ENCODE measurements at regions not wholly inside any gene's neighbourhood (a gene's known extent, or its start where the extent isn't known, plus 50 kb on each side); places are given as distances from the start of the nearest gene placed in this dataset.

GRCh38 chr13:70275841-70276240 is 167.6 kb upstream of the KLHL1 start:
- Histone ChIP-seq H3K36me3 (ENCODE audit: control insufficient read depth in 2 of 2, extremely low read depth in 1 of 2, insufficient read depth in 1 of 2, low read length in 1 of 2) (no peaks in the 10 kb centered on the region), H3K27me3 (replicated peaks in 1 of 2; ENCODE audit: control insufficient read depth in 2 of 2, extremely low read depth in 1 of 2, insufficient read depth in 2 of 2, low read length in 1 of 2) (no peaks in the 10 kb centered on the region), H3K9me3 (no peaks in the 10 kb centered on the region), H3K27ac (ENCODE audit: low read length) (no peak overlapping the region), H3K4me3 (ENCODE audit: control insufficient read depth in 1 of 2, extremely low read depth in 1 of 2, low read length in 1 of 2) (no peak overlapping the region), H3K4me1 (ENCODE audit: control insufficient read depth in 1 of 2, extremely low read depth in 1 of 2, insufficient read depth in 2 of 2, low read length in 2 of 2) (no peaks in the 10 kb centered on the region)
- ATAC-seq (replicated peaks in 1 of 4) (no peak), DNase-seq (no peak)
- peaks cover 10 to 14% (median 12%) of the 10 kb centered on the region in 3 donors for H3K9me3 Mint-ChIP-seq
- no peaks in the 10 kb centered on the region for H3K36me3 Mint-ChIP-seq
- ChIA-PET POLR2A (no interaction called here), CTCF (no interaction called here)
- no peaks in the 10 kb centered on the region for H3K4me1 Mint-ChIP-seq
- H3K4me3 Mint-ChIP-seq: no peak overlapping the region
- no peaks in the 10 kb centered on the region for H3K27me3 Mint-ChIP-seq
- no CpG with 5 or more reads among the region's 1 CpG for WGBS (ENCODE audit: insufficient coverage)
- H3K27ac Mint-ChIP-seq: no peak overlapping the region

GRCh38 chr13:70255406-70255991 is 147.2 kb upstream of the KLHL1 start:
- POLR2A ChIA-PET: no interaction called here
- CTCF ChIA-PET: no interaction called here
- H3K4me1 ChIP-seq (ENCODE audit: control insufficient read depth in 1 of 2, extremely low read depth in 1 of 2, insufficient read depth in 2 of 2, low read length in 2 of 2): no peaks in the 10 kb centered on the region
- Mint-ChIP-seq H3K4me3 (no peak overlapping the region), H3K4me1 (no peaks in the 10 kb centered on the region), H3K36me3 (no peaks in the 10 kb centered on the region), H3K27me3 (no peaks in the 10 kb centered on the region), H3K9me3 (peaks cover 7 to 17% (median 14%) of the 10 kb centered on the region in 3 donors), H3K27ac (no peak overlapping the region)
- no peak overlapping the region for H3K27ac ChIP-seq (ENCODE audit: low read length)
- DNase-seq (no peak), ATAC-seq (replicated peaks in 1 of 4) (no peak)
- no peaks in the 10 kb centered on the region for H3K36me3 ChIP-seq (ENCODE audit: control insufficient read depth in 2 of 2, extremely low read depth in 1 of 2, insufficient read depth in 1 of 2, low read length in 1 of 2)
- no peaks in the 10 kb centered on the region for H3K9me3 ChIP-seq
- no peak overlapping the region for H3K4me3 ChIP-seq (ENCODE audit: control insufficient read depth in 1 of 2, extremely low read depth in 1 of 2, low read length in 1 of 2)
- 92% methylated on average over 21 of the region's 22 CpGs for WGBS (ENCODE audit: insufficient coverage)
- H3K27me3 ChIP-seq (replicated peaks in 1 of 2; ENCODE audit: control insufficient read depth in 2 of 2, extremely low read depth in 1 of 2, insufficient read depth in 2 of 2, low read length in 1 of 2): no peaks in the 10 kb centered on the region

- no peaks in the 10 kb centered on the region for H3K36me3 ChIP-seq (ENCODE audit: control insufficient read depth in 2 of 2, extremely low read depth in 1 of 2, insufficient read depth in 1 of 2, low read length in 1 of 2)
- no peak for ATAC-seq (replicated peaks in 1 of 4)
- no CpG with 5 or more reads among the region's 1 CpG for WGBS (ENCODE audit: insufficient coverage)
- H3K9me3 ChIP-seq: no peaks in the 10 kb centered on the region
- no peaks in the 10 kb centered on the region for H3K27me3 ChIP-seq (replicated peaks in 1 of 2; ENCODE audit: control insufficient read depth in 2 of 2, extremely low read depth in 1 of 2, insufficient read depth in 2 of 2, low read length in 1 of 2)
- ChIA-PET CTCF (no interaction called here), POLR2A (no interaction called here)
- H3K4me3 ChIP-seq (ENCODE audit: control insufficient read depth in 1 of 2, extremely low read depth in 1 of 2, low read length in 1 of 2): no peak overlapping the region
- Mint-ChIP-seq H3K9me3 (peaks cover 13 to 23% (median 17%) of the 10 kb centered on the region in 3 donors), H3K27ac (no peak overlapping the region), H3K36me3 (no peaks in the 10 kb centered on the region), H3K4me1 (no peaks in the 10 kb centered on the region), H3K27me3 (no peaks in the 10 kb centered on the region), H3K4me3 (no peak overlapping the region)
- no peak for DNase-seq
- no peaks in the 10 kb centered on the region for H3K4me1 ChIP-seq (ENCODE audit: control insufficient read depth in 1 of 2, extremely low read depth in 1 of 2, insufficient read depth in 2 of 2, low read length in 2 of 2)
- H3K27ac ChIP-seq (ENCODE audit: low read length): no peak overlapping the region
These were observed 145.6 kb upstream of the KLHL1 start for GRCh38 chr13:70253834-70254233.

GRCh38 chr13:70253411-70253810 is 145.2 kb upstream of the KLHL1 start:
- Mint-ChIP-seq H3K27ac (no peak overlapping the region), H3K4me1 (no peaks in the 10 kb centered on the region), H3K36me3 (no peaks in the 10 kb centered on the region), H3K27me3 (no peaks in the 10 kb centered on the region), H3K9me3 (peaks cover 13 to 24% (median 19%) of the 10 kb centered on the region in 3 donors), H3K4me3 (no peak overlapping the region)
- Histone ChIP-seq H3K4me3 (ENCODE audit: control insufficient read depth in 1 of 2, extremely low read depth in 1 of 2, low read length in 1 of 2) (no peak overlapping the region), H3K36me3 (ENCODE audit: control insufficient read depth in 2 of 2, extremely low read depth in 1 of 2, insufficient read depth in 1 of 2, low read length in 1 of 2) (no peaks in the 10 kb centered on the region), H3K27me3 (replicated peaks in 1 of 2; ENCODE audit: control insufficient read depth in 2 of 2, extremely low read depth in 1 of 2, insufficient read depth in 2 of 2, low read length in 1 of 2) (no peaks in the 10 kb centered on the region), H3K9me3 (no peaks in the 10 kb centered on the region), H3K4me1 (ENCODE audit: control insufficient read depth in 1 of 2, extremely low read depth in 1 of 2, insufficient read depth in 2 of 2, low read length in 2 of 2) (no peaks in the 10 kb centered on the region), H3K27ac (ENCODE audit: low read length) (no peak overlapping the region)
- ATAC-seq (replicated peaks in 1 of 4) (no peak), DNase-seq (no peak)
- no CpG with 5 or more reads among the region's 2 CpGs for WGBS (ENCODE audit: insufficient coverage)
- CTCF ChIA-PET: no interaction called here
- POLR2A ChIA-PET: no interaction called here

- Mint-ChIP-seq H3K27me3 (no peaks in the 10 kb centered on the region), H3K4me3 (no peak overlapping the region), H3K36me3 (no peaks in the 10 kb centered on the region), H3K9me3 (peaks cover 10 to 21% (median 17%) of the 10 kb centered on the region in 3 donors), H3K4me1 (no peaks in the 10 kb centered on the region), H3K27ac (no peak overlapping the region)
- CTCF ChIA-PET: no interaction called here
- Histone ChIP-seq H3K9me3 (no peaks in the 10 kb centered on the region), H3K36me3 (ENCODE audit: control insufficient read depth in 2 of 2, extremely low read depth in 1 of 2, insufficient read depth in 1 of 2, low read length in 1 of 2) (no peaks in the 10 kb centered on the region), H3K27me3 (replicated peaks in 1 of 2; ENCODE audit: control insufficient read depth in 2 of 2, extremely low read depth in 1 of 2, insufficient read depth in 2 of 2, low read length in 1 of 2) (no peaks in the 10 kb centered on the region), H3K27ac (ENCODE audit: low read length) (no peak overlapping the region), H3K4me1 (ENCODE audit: control insufficient read depth in 1 of 2, extremely low read depth in 1 of 2, insufficient read depth in 2 of 2, low read length in 2 of 2) (no peaks in the 10 kb centered on the region), H3K4me3 (ENCODE audit: control insufficient read depth in 1 of 2, extremely low read depth in 1 of 2, low read length in 1 of 2) (no peak overlapping the region)
- ATAC-seq (replicated peaks in 1 of 4) (no peak), DNase-seq (no peak)
- POLR2A ChIA-PET: no interaction called here
- 90% methylated on average over 3 of the region's 8 CpGs for WGBS (ENCODE audit: insufficient coverage)
These were observed 141.2 kb upstream of the KLHL1 start for GRCh38 chr13:70249332-70250064.

GRCh38 chr13:70237131-70237530 is 128.9 kb upstream of the KLHL1 start:
- no peaks in the 10 kb centered on the region for H3K36me3 ChIP-seq (ENCODE audit: control insufficient read depth in 2 of 2, extremely low read depth in 1 of 2, insufficient read depth in 1 of 2, low read length in 1 of 2)
- H3K4me3 Mint-ChIP-seq: no peak overlapping the region
- H3K9me3 Mint-ChIP-seq: peaks cover 0 to 17% (median 12%) of the 10 kb centered on the region in 3 donors
- no peaks in the 10 kb centered on the region for H3K9me3 ChIP-seq
- no peak for ATAC-seq (replicated peaks in 1 of 4)
- CTCF ChIA-PET: interaction anchor here in 1 of 2 donors (0.7 kb wide), 1 partner anchor 192 kb away, joined by 6 read pairs; no protein-coding TSS in a partner anchor
- no peak overlapping the region for H3K27ac Mint-ChIP-seq
- H3K4me1 ChIP-seq (ENCODE audit: control insufficient read depth in 1 of 2, extremely low read depth in 1 of 2, insufficient read depth in 2 of 2, low read length in 2 of 2): no peaks in the 10 kb centered on the region
- H3K4me3 ChIP-seq (ENCODE audit: control insufficient read depth in 1 of 2, extremely low read depth in 1 of 2, low read length in 1 of 2): no peak overlapping the region
- H3K4me1 Mint-ChIP-seq: no peaks in the 10 kb centered on the region
- no peaks in the 10 kb centered on the region for H3K36me3 Mint-ChIP-seq
- DNase-seq: no peak
- H3K27me3 Mint-ChIP-seq: no peaks in the 10 kb centered on the region
- POLR2A ChIA-PET: no interaction called here
- no peak overlapping the region for H3K27ac ChIP-seq (ENCODE audit: low read length)
- H3K27me3 ChIP-seq (replicated peaks in 1 of 2; ENCODE audit: control insufficient read depth in 2 of 2, extremely low read depth in 1 of 2, insufficient read depth in 2 of 2, low read length in 1 of 2): no peaks in the 10 kb centered on the region
